NCI-H510A treated with DMSO at 0.1 percent for 48 hours (cell line): ENCODE measurements at regions not wholly inside any gene's neighbourhood (a gene's known extent, or its start where the extent isn't known, plus 50 kb on each side); places are given as distances from the start of the nearest gene placed in this dataset.

Experiments
- DNase-seq: peaks from one replicate; lab custom pipeline; 2025; lab: John Stamatoyannopoulos, UW

- no peak for DNase-seq
Observed at GRCh38 chr6:160899671-160900430, 91.7 kb upstream of the MAP3K4 start.

- DNase-seq: no peak
Observed at GRCh38 chr6:160911949-160912348, 79.6 kb upstream of the MAP3K4 start.

GRCh38 chr6:160912411-160912810 is 79.2 kb upstream of the MAP3K4 start:
- no peak for DNase-seq

GRCh38 chr6:160917572-160917971 is 74.0 kb upstream of the MAP3K4 start:
- no peak for DNase-seq

GRCh38 chr6:160919723-160920440 is 71.7 kb upstream of the MAP3K4 start:
- DNase-seq: no peak

- DNase-seq: no peak
Observed at GRCh38 chr6:160921095-160921494, 70.5 kb upstream of the MAP3K4 start.

GRCh38 chr6:160926281-160927276 is 65.0 kb upstream of the MAP3K4 start:
- DNase-seq: no peak

GRCh38 chr6:160927416-160927815 is 64.2 kb upstream of the MAP3K4 start:
- DNase-seq: no peak

GRCh38 chr6:160929361-160929760 is 62.2 kb upstream of the MAP3K4 start:
- no peak for DNase-seq

GRCh38 chr6:160929831-160930230 is 61.7 kb upstream of the MAP3K4 start:
- no peak for DNase-seq

- DNase-seq: peak; percentile 29
Observed at GRCh38 chr6:160930547-160931377, 60.8 kb upstream of the MAP3K4 start.

- DNase-seq: no peak
Observed at GRCh38 chr6:160931378-160932310, 59.9 kb upstream of the MAP3K4 start.

GRCh38 chr6:160933256-160933655 is 58.3 kb upstream of the MAP3K4 start:
- DNase-seq: no peak

- no peak for DNase-seq
Observed at GRCh38 chr6:160934157-160934556, 57.4 kb upstream of the MAP3K4 start.

GRCh38 chr6:160940197-160940596 is 51.4 kb upstream of the MAP3K4 start:
- no peak for DNase-seq
